Type B pancreatic cell (in vitro differentiated cells): ENCODE measurements at regions not wholly inside any gene's neighbourhood (a gene's known extent, or its start where the extent isn't known, plus 50 kb on each side); places are given as distances from the start of the nearest gene placed in this dataset.
A peak's percentile ranks its signal among the peaks of the same experiment; 100 is the strongest.
"Not testable (repeated sequence)": the region's sequence is repeated elsewhere in the genome, so short reads cannot be mapped to it uniquely, and the experiment has no call there.

ENCODE experiments used
- DNase-seq: peaks from one replicate; pipeline ENCODE4 v3.0.0; 2021; ENCODE audit warnings: mixed read lengths; ENCODE audit not compliant: unreplicated experiment; ENCODE audit errors: extremely low spot score
- H3K27ac Mint-ChIP-seq: 2 replicates; pipeline ENCODE4 v1.8.0; 2021; ENCODE audit warnings: mild to moderate bottlenecking, mixed read lengths
- H3K27me3 Mint-ChIP-seq: 2 replicates; pipeline ENCODE4 v1.8.0; 2021; ENCODE audit warnings: mixed read lengths
- H3K36me3 Mint-ChIP-seq: 2 replicates; pipeline ENCODE4 v1.8.0; 2021; ENCODE audit warnings: mixed read lengths
- H3K4me1 Mint-ChIP-seq: one replicate; pipeline ENCODE4 v1.8.0; 2021; ENCODE audit warnings: mixed read lengths; ENCODE audit not compliant: unreplicated experiment
- H3K4me3 Mint-ChIP-seq: 2 replicates; pipeline ENCODE4 v1.8.0; 2021; ENCODE audit warnings: mild to moderate bottlenecking, mixed read lengths
- H3K9me3 Mint-ChIP-seq: 2 replicates; pipeline ENCODE4 v1.8.0; 2021; ENCODE audit warnings: mixed read lengths
- CTCF ChIP-seq: fragments of 200-600 bp; sonication (generic); conservative IDR thresholded peaks from 2 replicates; pipeline ENCODE4 v1.5.0; 2021; ENCODE audit warnings: antibody characterized with exemption, mild to moderate bottlenecking

GRCh38 chr4:132218406-132218805 lies 930.7 kb upstream of the PCDH10 start:
- Mint-ChIP-seq H3K36me3 (no peaks in the 10 kb centered on the region), H3K27ac (no peak overlapping the region), H3K4me3 (no peak overlapping the region), H3K27me3 (no peaks in the 10 kb centered on the region), H3K4me1 (no peaks in the 10 kb centered on the region), H3K9me3 (no peaks in the 10 kb centered on the region)
- TF ChIP-seq CTCF, result no peak
- no peak for DNase-seq

- DNase-seq, result no peak
- no peaks in the 10 kb centered on the region for H3K4me1 Mint-ChIP-seq
- peak overlapping the region; percentile 29 for H3K4me3 Mint-ChIP-seq
- H3K36me3 Mint-ChIP-seq, result no peaks in the 10 kb centered on the region
- H3K9me3 Mint-ChIP-seq, result no peaks in the 10 kb centered on the region
- no peak overlapping the region for H3K27ac Mint-ChIP-seq
- no peaks in the 10 kb centered on the region for H3K27me3 Mint-ChIP-seq
- no peak for TF ChIP-seq CTCF
These were observed 921.8 kb upstream of the PCDH10 start for GRCh38 chr4:132227151-132227856.

GRCh38 chr4:132227857-132228165 lies 921.3 kb upstream of the PCDH10 start:
- not testable (repeated sequence) for H3K9me3 Mint-ChIP-seq, H3K36me3 Mint-ChIP-seq, H3K27ac Mint-ChIP-seq, H3K27me3 Mint-ChIP-seq, H3K4me1 Mint-ChIP-seq, DNase-seq
- peak overlapping the region; percentile 29 for H3K4me3 Mint-ChIP-seq
- TF ChIP-seq CTCF, result peak; percentile 77

- DNase-seq, result no peak
- H3K27ac Mint-ChIP-seq, result no peak overlapping the region
- no peaks in the 10 kb centered on the region for H3K36me3 Mint-ChIP-seq
- no peaks in the 10 kb centered on the region for H3K27me3 Mint-ChIP-seq
- no peak overlapping the region for H3K4me3 Mint-ChIP-seq
- H3K9me3 Mint-ChIP-seq, result no peaks in the 10 kb centered on the region
- no peak for TF ChIP-seq CTCF
- no peaks in the 10 kb centered on the region for H3K4me1 Mint-ChIP-seq
These were observed 920.4 kb upstream of the PCDH10 start for GRCh38 chr4:132228676-132229075.

- Mint-ChIP-seq H3K4me1 (no peaks in the 10 kb centered on the region), H3K36me3 (no peaks in the 10 kb centered on the region), H3K27ac (no peak overlapping the region), H3K4me3 (no peak overlapping the region), H3K27me3 (no peaks in the 10 kb centered on the region), H3K9me3 (no peaks in the 10 kb centered on the region)
- DNase-seq, result no peak
- no peak for TF ChIP-seq CTCF
These were observed 919.1 kb upstream of the PCDH10 start for GRCh38 chr4:132230025-132230424.

- no peak for TF ChIP-seq CTCF
- DNase-seq, result no peak
- Mint-ChIP-seq H3K4me3 (no peak overlapping the region), H3K27me3 (no peaks in the 10 kb centered on the region), H3K9me3 (no peaks in the 10 kb centered on the region), H3K4me1 (no peaks in the 10 kb centered on the region), H3K27ac (no peak overlapping the region), H3K36me3 (no peaks in the 10 kb centered on the region)
These were observed 910.4 kb upstream of the PCDH10 start for GRCh38 chr4:132238697-132239096.
